Thoracic aorta (tissue), 2 donors: ENCODE measurements at regions not wholly inside any gene's neighbourhood (a gene's known extent, or its start where the extent isn't known, plus 50 kb on each side); places are given as distances from the start of the nearest gene placed in this dataset.

Experiments used
- ATAC-seq: fragments of 150-250 bp; one replicate; pipeline ENCODE4 v1.8.0; 2017; ENCODE audit warnings: low read depth; ENCODE audit not compliant: insufficient number of reproducible peaks, low FRiP score
- DNase-seq: peaks from one replicate; pipeline ENCODE4 v3.0.0-alpha.2; 2020; ENCODE audit warnings: low spot score
- H3K27ac ChIP-seq, 2 donors: fragments of 200-600 bp; sonication (generic); 1 replicate in 1 of 2; 2 replicates in 1 of 2; pipeline ENCODE4 v1.5.1; 2016; ENCODE audit warnings: mild to moderate bottlenecking in 2 of 2, moderate library complexity in 2 of 2
- H3K27me3 ChIP-seq: fragments of 200-600 bp; sonication (generic); replicated peaks from 2 replicates; pipeline ENCODE4 v1.6.0; 2016; ENCODE audit warnings: mild to moderate bottlenecking; ENCODE audit not compliant: insufficient read depth
- H3K36me3 ChIP-seq: fragments of 200-600 bp; sonication (generic); one replicate; pipeline ENCODE4 v1.5.1; 2016
- H3K4me1 ChIP-seq, 2 donors: fragments of 200-600 bp; sonication (generic); 1 replicate in 1 of 2; 2 replicates in 1 of 2; pipeline versions ENCODE4 v1.5.1 to v1.6.0; 2016; ENCODE audit warnings: low read depth in 2 of 2, mild to moderate bottlenecking in 1 of 2; ENCODE audit not compliant: control insufficient read depth in 1 of 2
- H3K4me3 ChIP-seq: fragments of 200-600 bp; sonication (generic); 2 replicates; pipeline ENCODE4 v1.5.1; 2016; ENCODE audit warnings: mild to moderate bottlenecking
- H3K9me3 ChIP-seq: fragments of 200-600 bp; sonication (generic); 2 replicates; pipeline ENCODE4 v1.5.1; 2016
- TF ChIP-seq, protein P1 (sequence below): fragments of 200-600 bp; sonication (generic); IDR thresholded peaks from one replicate; pipeline ENCODE4 v1.5.1; 2019; ENCODE audit warnings: antibody characterized with exemption

DNA sequence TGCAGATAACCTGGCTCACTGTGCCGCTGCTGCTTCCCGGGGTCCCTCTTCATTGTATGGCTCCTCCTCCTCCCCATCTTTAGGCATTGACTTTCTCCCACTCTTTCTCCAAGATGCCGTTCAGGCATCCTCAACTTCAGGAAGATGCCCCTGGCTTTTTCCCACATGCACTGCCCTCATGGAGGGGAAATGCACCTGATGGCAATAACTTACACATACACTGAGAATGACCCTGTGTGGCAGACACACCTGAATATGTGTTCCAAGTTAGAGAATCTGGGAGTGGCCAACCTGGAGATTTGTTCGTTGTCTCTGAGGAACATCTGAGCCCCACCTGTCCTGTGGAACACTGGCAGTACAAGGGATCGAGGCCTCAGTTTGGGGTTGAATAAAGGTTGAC, 273.9 kb upstream of the CHD6 start:
- Histone ChIP-seq H3K4me3 (no peak overlapping the region), H3K36me3 (no peaks in the 10 kb centered on the region), H3K9me3 (no peaks in the 10 kb centered on the region), H3K27me3 (no peaks in the 10 kb centered on the region), H3K4me1 (no peaks in the 10 kb centered on the region), H3K27ac (no peak overlapping the region)
- DNase-seq: no peak
- ATAC-seq: no peak
- TF ChIP-seq, protein P1, sequence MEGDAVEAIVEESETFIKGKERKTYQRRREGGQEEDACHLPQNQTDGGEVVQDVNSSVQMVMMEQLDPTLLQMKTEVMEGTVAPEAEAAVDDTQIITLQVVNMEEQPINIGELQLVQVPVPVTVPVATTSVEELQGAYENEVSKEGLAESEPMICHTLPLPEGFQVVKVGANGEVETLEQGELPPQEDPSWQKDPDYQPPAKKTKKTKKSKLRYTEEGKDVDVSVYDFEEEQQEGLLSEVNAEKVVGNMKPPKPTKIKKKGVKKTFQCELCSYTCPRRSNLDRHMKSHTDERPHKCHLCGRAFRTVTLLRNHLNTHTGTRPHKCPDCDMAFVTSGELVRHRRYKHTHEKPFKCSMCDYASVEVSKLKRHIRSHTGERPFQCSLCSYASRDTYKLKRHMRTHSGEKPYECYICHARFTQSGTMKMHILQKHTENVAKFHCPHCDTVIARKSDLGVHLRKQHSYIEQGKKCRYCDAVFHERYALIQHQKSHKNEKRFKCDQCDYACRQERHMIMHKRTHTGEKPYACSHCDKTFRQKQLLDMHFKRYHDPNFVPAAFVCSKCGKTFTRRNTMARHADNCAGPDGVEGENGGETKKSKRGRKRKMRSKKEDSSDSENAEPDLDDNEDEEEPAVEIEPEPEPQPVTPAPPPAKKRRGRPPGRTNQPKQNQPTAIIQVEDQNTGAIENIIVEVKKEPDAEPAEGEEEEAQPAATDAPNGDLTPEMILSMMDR: no peak

DNA sequence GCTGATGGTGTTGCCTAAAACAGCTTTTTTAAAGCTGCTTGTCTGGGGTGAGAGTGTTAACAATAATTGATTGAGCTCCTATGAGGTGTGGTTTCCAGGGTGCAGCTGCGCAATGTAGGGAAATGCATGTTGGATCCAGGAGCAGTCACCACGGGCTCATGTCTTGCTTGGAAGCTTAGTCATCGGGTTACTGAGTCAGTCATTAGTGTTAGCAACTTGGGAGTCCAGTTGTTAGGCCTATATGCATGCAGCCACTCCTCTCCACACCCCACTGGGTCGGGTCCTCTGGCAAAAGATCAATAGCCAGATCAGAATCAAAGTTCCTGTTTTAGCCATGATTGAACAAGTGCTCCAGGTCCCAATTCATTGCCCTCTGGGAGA, 271.7 kb upstream of the CHD6 start:
- ATAC-seq (no peak), DNase-seq (no peak)
- TF ChIP-seq, protein P1: no peak
- H3K9me3 ChIP-seq: no peaks in the 10 kb centered on the region
- no peak overlapping the region for H3K27ac ChIP-seq
- no peaks in the 10 kb centered on the region for H3K27me3 ChIP-seq
- no peaks in the 10 kb centered on the region for H3K4me1 ChIP-seq
- H3K36me3 ChIP-seq: no peaks in the 10 kb centered on the region
- H3K4me3 ChIP-seq: no peak overlapping the region

DNA sequence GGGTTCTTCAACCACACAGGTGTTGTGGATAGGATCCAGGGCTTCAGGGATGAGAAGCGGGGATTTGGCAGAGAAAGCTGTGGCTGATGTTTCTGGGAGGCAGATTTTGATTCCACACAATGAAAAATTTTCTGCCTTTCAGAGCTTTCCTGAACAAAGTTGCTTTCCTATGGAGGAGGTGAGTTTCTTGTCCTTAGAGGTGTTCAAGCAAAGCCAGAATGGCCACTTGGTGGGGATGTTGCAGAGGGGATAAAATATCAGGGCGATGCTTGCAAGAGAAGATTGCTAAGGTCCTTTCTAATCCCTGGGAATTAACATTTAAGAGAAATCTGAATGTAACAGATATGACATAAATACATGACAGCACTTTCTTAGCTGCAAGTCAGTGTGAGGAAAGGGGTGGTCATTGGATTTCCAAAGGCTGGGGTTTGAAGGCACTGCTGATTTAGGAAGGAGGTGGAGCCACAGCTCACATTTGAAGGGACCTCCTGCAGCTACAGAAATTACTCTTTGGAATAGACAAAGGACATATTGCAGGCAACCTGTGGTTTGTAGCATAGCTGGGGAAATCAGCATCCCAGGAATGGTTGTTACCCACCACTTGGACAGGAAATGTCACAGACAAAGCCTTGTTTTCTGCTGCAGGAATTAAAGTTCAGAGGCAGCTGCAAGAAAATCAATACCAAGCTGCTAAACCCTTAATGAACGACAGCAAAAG, 271.1 kb upstream of the CHD6 start:
- ATAC-seq (no peak), DNase-seq (no peak)
- no peak overlapping the region for H3K27ac ChIP-seq
- no peaks in the 10 kb centered on the region for H3K4me1 ChIP-seq
- no peak overlapping the region for H3K4me3 ChIP-seq
- TF ChIP-seq, protein P1: no peak
- H3K9me3 ChIP-seq: no peaks in the 10 kb centered on the region
- H3K27me3 ChIP-seq: no peaks in the 10 kb centered on the region
- no peaks in the 10 kb centered on the region for H3K36me3 ChIP-seq

DNA sequence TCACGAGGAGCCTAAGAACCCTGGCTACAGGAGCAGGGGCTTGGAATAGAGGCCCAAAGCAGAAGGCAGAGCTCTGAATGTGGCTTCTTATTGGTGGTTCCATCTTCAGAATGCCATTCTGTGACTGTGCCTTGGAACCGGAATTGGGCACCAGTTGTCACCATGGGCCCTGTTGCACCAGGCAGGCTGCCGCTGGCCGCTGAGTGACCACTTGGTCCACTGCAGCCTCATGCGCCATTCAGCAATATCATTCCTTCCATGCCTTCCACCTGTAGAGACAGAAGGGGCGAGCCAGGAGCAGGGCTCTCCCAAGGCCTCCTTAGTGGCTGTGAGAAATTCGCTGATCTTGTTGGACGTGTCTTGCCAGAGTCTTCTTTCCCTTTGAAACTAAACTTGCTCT, 270.3 kb upstream of the CHD6 start:
- ATAC-seq (no peak), DNase-seq (no peak)
- Histone ChIP-seq H3K36me3 (no peaks in the 10 kb centered on the region), H3K4me3 (no peak overlapping the region), H3K4me1 (no peaks in the 10 kb centered on the region), H3K27me3 (no peaks in the 10 kb centered on the region), H3K9me3 (no peaks in the 10 kb centered on the region), H3K27ac (no peak overlapping the region)
- TF ChIP-seq, protein P1: no peak

DNA sequence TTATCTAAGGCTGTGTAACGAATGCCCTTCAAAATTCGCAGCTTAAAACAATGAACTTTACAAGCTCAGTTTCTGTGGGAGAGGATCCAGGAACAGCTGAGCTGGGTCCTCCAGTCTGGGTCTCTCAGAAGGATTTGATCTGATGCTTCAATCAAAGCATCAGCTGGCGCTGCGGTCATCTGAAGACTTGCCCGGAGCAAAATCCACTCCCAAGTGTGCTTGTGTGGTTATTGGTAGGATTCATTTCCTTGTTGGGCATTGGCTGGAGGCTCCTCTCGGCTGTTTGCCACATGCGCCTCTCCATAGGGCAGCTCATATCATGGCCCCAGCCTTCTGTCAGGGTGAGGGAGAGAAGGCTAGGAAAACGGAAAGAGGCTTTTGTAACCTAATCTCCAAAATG, 269.3 kb upstream of the CHD6 start:
- no peak for DNase-seq

More for the DNA sequence above, 269.3 kb upstream of the CHD6 start:
- ATAC-seq: no peak
- Histone ChIP-seq H3K4me1 (no peaks in the 10 kb centered on the region), H3K27ac (no peak overlapping the region), H3K27me3 (no peaks in the 10 kb centered on the region), H3K9me3 (no peaks in the 10 kb centered on the region), H3K36me3 (no peaks in the 10 kb centered on the region), H3K4me3 (no peak overlapping the region)
- TF ChIP-seq, protein P1: no peak
